Prostate gland (tissue), 2 donors: ENCODE measurements at regions not wholly inside any gene's neighbourhood (a gene's known extent, or its start where the extent isn't known, plus 50 kb on each side); places are given as distances from the start of the nearest gene placed in this dataset.

Source experiments
- POLR2A ChIP-seq: fragments of 450-650 bp; IDR thresholded peaks from one replicate; pipeline ENCODE4 v1.6.1; 2016; ENCODE audit warnings: antibody characterized with exemption, mild to moderate bottlenecking
- POLR2AphosphoS5 ChIP-seq: sonication (generic); formaldehyde crosslinking; IDR thresholded peaks from one replicate; pipeline ENCODE4 v1.6.1; 2017; ENCODE audit warnings: antibody characterized with exemption
- TF ChIP-seq, protein P1 (sequence below), 4 experiments: fragments of 200-600 bp in 2 of 4; fragments of 450-650 bp in 2 of 4; sonication (generic) in 2 of 4; IDR thresholded peaks; 1 replicate in 3 of 4; 2 replicates in 1 of 4; pipeline ENCODE4 v1.5.1; 2016 to 2019; ENCODE audit warnings: antibody characterized with exemption in 4 of 4, mild to moderate bottlenecking in 2 of 4, moderate library complexity in 2 of 4

DNA sequence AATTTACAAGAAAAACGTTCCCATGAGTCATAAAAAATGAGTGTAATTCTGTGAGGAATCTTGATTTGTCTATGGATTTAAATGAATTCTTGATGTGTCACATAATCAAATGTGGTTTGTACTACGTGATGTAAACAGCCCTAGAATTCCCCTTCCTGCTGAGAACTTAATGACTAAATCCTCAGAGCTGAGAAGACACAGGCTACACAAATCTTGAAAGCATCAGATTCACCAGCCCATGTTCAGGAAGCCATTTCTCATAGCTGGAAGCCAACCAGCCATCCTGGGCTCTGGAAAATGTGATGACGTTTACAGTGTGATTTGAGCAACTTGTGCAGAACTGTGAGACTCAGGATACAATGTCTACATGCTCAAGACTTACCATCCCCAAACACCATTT is 193.7 kb upstream of the MME start:
- TF ChIP-seq, protein P1, sequence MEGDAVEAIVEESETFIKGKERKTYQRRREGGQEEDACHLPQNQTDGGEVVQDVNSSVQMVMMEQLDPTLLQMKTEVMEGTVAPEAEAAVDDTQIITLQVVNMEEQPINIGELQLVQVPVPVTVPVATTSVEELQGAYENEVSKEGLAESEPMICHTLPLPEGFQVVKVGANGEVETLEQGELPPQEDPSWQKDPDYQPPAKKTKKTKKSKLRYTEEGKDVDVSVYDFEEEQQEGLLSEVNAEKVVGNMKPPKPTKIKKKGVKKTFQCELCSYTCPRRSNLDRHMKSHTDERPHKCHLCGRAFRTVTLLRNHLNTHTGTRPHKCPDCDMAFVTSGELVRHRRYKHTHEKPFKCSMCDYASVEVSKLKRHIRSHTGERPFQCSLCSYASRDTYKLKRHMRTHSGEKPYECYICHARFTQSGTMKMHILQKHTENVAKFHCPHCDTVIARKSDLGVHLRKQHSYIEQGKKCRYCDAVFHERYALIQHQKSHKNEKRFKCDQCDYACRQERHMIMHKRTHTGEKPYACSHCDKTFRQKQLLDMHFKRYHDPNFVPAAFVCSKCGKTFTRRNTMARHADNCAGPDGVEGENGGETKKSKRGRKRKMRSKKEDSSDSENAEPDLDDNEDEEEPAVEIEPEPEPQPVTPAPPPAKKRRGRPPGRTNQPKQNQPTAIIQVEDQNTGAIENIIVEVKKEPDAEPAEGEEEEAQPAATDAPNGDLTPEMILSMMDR (IDR thresholded peaks at IDR 0.05), result no peak
- TF ChIP-seq POLR2AphosphoS5 (no peak), POLR2A (no peak)
